ENCODE measurements at regions not wholly inside any gene's neighbourhood (a gene's known extent, or its start where the extent isn't known, plus 50 kb on each side); places are given as distances from the start of the nearest gene placed in this dataset.

DNA sequence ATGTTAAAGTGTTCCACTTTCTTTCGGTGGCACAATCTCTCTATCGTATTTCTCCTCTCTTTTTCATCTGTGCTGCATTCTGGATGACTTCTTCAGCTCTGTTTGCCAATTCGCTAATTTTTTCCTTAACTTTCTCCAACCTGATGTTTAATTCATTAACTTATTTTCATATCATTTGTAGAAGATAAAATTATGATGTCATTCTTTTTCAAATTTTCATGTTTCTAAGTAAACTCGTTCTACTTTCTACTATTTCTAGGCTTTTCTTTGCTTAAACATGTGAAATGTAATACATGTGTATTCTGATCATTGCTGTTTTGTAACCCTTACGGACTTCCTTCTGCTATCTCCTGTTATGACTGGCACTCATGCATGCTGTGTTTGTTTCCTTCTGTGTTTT, 648.4 kb downstream of the QKI start:
- H3K4me1 ChIP-seq (ENCODE audit: insufficient read depth, low read length, poor library complexity, severe bottlenecking): no peaks in the 10 kb centered on the region
- no peaks in the 10 kb centered on the region for H3K9me2 ChIP-seq (replicated peaks; ENCODE audit: low read depth, low read length)
- TF ChIP-seq, protein P1, sequence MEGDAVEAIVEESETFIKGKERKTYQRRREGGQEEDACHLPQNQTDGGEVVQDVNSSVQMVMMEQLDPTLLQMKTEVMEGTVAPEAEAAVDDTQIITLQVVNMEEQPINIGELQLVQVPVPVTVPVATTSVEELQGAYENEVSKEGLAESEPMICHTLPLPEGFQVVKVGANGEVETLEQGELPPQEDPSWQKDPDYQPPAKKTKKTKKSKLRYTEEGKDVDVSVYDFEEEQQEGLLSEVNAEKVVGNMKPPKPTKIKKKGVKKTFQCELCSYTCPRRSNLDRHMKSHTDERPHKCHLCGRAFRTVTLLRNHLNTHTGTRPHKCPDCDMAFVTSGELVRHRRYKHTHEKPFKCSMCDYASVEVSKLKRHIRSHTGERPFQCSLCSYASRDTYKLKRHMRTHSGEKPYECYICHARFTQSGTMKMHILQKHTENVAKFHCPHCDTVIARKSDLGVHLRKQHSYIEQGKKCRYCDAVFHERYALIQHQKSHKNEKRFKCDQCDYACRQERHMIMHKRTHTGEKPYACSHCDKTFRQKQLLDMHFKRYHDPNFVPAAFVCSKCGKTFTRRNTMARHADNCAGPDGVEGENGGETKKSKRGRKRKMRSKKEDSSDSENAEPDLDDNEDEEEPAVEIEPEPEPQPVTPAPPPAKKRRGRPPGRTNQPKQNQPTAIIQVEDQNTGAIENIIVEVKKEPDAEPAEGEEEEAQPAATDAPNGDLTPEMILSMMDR (conservative IDR thresholded peaks at IDR 0.05; ENCODE audit: low read length): no peak
- TF ChIP-seq EZH2phosphoT487 (IDR thresholded peaks at IDR 0.05; ENCODE audit: borderline replicate concordance): no peak
- peaks cover 6% of the 10 kb centered on the region; the same call in 1 of the 2 replicates for H3K9me3 ChIP-seq (ENCODE audit: insufficient read depth, low read depth, low read length)
- no peaks in the 10 kb centered on the region for H3K36me3 ChIP-seq (ENCODE audit: insufficient read depth, low read length)
- H3K27me3 ChIP-seq (ENCODE audit: insufficient read depth, low read length, poor library complexity, severe bottlenecking): no peaks in the 10 kb centered on the region
- no peaks in the 10 kb centered on the region for H4K20me1 ChIP-seq (ENCODE audit: insufficient read depth, low read length, poor library complexity, severe bottlenecking)
- no peak overlapping the region for H3K4me2 ChIP-seq (ENCODE audit: low read depth, low read length, poor library complexity, severe bottlenecking)
- H3K4me3 ChIP-seq (ENCODE audit: low read length, poor library complexity, severe bottlenecking): no peak overlapping the region
- H3F3A ChIP-seq (ENCODE audit: low read depth): no peaks in the 10 kb centered on the region
- H3K79me2 ChIP-seq (ENCODE audit: insufficient read depth, low read length): no peaks in the 10 kb centered on the region
- H2AFZ ChIP-seq (ENCODE audit: low read length): no peak overlapping the region
- H3K9ac ChIP-seq (ENCODE audit: low read depth, low read length, poor library complexity, severe bottlenecking): no peak overlapping the region

DNA sequence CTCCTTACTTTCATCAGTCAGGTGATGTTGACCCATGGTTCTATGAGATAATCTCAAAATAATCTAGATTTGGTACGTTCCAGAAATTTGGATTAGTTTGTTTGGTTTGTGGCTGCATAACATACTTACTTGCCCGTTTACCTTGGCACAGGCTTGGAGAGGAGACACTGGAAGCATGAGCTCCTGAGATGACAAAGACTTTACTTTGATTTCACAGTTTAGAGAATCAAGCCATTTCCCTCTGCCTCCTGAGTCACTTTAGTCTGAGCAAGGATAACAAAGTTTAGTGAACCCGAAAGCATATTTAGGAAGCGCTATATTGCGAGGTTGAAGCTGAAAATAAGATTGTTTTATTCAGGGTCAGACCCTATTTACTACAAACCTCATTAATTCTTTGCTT, 643.4 kb downstream of the QKI start:
- Histone ChIP-seq H3K9me2 (replicated peaks; ENCODE audit: low read depth, low read length) (no peaks in the 10 kb centered on the region), H2AFZ (ENCODE audit: low read length) (no peak overlapping the region), H3K4me2 (ENCODE audit: low read depth, low read length, poor library complexity, severe bottlenecking) (no peak overlapping the region), H4K20me1 (ENCODE audit: insufficient read depth, low read length, poor library complexity, severe bottlenecking) (no peaks in the 10 kb centered on the region), H3K4me1 (ENCODE audit: insufficient read depth, low read length, poor library complexity, severe bottlenecking) (no peaks in the 10 kb centered on the region), H3K79me2 (ENCODE audit: insufficient read depth, low read length) (no peaks in the 10 kb centered on the region), H3K27me3 (ENCODE audit: insufficient read depth, low read length, poor library complexity, severe bottlenecking) (no peaks in the 10 kb centered on the region), H3K4me3 (ENCODE audit: low read length, poor library complexity, severe bottlenecking) (no peak overlapping the region), H3K36me3 (ENCODE audit: insufficient read depth, low read length) (no peaks in the 10 kb centered on the region), H3F3A (ENCODE audit: low read depth) (no peaks in the 10 kb centered on the region), H3K9me3 (ENCODE audit: insufficient read depth, low read depth, low read length) (no peaks in the 10 kb centered on the region), H3K9ac (ENCODE audit: low read depth, low read length, poor library complexity, severe bottlenecking) (no peak overlapping the region)
- TF ChIP-seq, protein P1 (conservative IDR thresholded peaks at IDR 0.05; ENCODE audit: low read length): no peak
- no peak for TF ChIP-seq EZH2phosphoT487 (IDR thresholded peaks at IDR 0.05; ENCODE audit: borderline replicate concordance)

DNA sequence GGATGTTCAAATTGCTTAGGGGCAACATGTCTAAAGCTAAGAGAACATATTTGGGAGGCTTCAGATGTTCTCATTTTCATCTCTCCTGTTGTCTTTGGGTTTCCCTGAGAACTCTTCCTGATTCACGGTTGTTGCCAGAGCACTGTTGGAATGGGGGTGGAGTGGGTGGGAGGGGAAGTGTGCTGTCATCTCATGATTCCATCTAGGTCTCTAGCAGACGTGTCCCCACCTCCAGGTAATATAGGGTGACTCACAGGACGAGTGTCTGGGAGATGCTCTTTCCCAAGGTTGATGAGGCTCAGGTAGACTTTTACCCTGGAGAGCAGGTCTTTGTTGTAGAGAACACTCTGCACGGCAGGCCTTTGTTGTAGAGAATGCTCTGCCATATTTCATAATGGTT, 636.9 kb downstream of the QKI start:
- H3K4me3 ChIP-seq (ENCODE audit: low read length, poor library complexity, severe bottlenecking): no peak overlapping the region
- H3K36me3 ChIP-seq (ENCODE audit: insufficient read depth, low read length): no peaks in the 10 kb centered on the region
- no peaks in the 10 kb centered on the region for H3K27me3 ChIP-seq (ENCODE audit: insufficient read depth, low read length, poor library complexity, severe bottlenecking)
- H3F3A ChIP-seq (ENCODE audit: low read depth): no peaks in the 10 kb centered on the region
- no peak overlapping the region for H3K4me2 ChIP-seq (ENCODE audit: low read depth, low read length, poor library complexity, severe bottlenecking)
- no peaks in the 10 kb centered on the region for H3K4me1 ChIP-seq (ENCODE audit: insufficient read depth, low read length, poor library complexity, severe bottlenecking)
- no peak overlapping the region for H3K9ac ChIP-seq (ENCODE audit: low read depth, low read length, poor library complexity, severe bottlenecking)
- H4K20me1 ChIP-seq (ENCODE audit: insufficient read depth, low read length, poor library complexity, severe bottlenecking): no peaks in the 10 kb centered on the region
- H3K9me3 ChIP-seq (ENCODE audit: insufficient read depth, low read depth, low read length): no peaks in the 10 kb centered on the region
- TF ChIP-seq EZH2phosphoT487 (IDR thresholded peaks at IDR 0.05; ENCODE audit: borderline replicate concordance): no peak
- TF ChIP-seq, protein P1 (conservative IDR thresholded peaks at IDR 0.05; ENCODE audit: low read length): no peak
- H3K9me2 ChIP-seq (replicated peaks; ENCODE audit: low read depth, low read length): no peaks in the 10 kb centered on the region
- H2AFZ ChIP-seq (ENCODE audit: low read length): no peak overlapping the region
- no peaks in the 10 kb centered on the region for H3K79me2 ChIP-seq (ENCODE audit: insufficient read depth, low read length)
